ENCODE measurements at regions not wholly inside any gene's neighbourhood (a gene's known extent, or its start where the extent isn't known, plus 50 kb on each side); places are given as distances from the start of the nearest gene placed in this dataset.

GRCh38 chr16:48919791-48920190 lies 309.8 kb upstream of the N4BP1 start:
- DNase-seq, result no peak

DNA sequence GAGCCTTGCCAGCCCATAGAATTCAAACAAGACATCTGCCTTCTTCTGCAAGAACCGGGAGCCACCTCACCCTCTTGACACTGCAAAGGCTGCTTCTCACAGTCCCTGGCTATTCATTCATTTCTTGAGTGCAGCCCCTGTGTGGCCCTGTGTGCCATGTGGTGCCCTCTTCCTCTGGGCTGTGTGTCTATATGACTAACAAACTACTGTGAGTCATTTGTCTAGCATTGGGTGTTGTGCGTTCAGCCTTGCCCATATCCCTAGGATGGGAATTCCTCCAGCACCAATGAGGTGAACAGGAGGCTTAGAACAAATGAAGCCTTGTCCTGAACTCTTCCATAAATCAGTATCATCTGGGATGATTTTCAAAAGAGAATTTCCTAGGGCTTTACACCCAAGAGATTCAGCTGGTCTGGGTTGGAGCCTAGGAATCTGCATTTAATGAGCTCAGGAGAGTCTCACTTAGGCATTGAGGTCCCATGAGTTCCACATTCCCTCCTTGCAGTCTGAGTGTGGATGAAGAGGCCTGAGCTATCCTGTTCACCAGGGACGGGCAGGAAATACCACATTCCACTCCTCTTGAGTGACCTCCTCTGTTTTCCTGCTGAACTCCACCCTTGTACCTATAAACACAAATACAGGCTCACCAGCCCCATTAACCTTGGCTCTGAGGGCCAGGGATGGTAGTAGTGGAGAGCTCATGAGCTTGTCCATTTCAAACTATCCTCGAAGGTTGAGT lies 308.7 kb upstream of the N4BP1 start:
- no peak for DNase-seq

- no peak for DNase-seq
Observed at GRCh38 chr16:48916566-48916965, 306.6 kb upstream of the N4BP1 start.

GRCh38 chr16:48914070-48914469 lies 304.1 kb upstream of the N4BP1 start:
- no peak for DNase-seq

DNA sequence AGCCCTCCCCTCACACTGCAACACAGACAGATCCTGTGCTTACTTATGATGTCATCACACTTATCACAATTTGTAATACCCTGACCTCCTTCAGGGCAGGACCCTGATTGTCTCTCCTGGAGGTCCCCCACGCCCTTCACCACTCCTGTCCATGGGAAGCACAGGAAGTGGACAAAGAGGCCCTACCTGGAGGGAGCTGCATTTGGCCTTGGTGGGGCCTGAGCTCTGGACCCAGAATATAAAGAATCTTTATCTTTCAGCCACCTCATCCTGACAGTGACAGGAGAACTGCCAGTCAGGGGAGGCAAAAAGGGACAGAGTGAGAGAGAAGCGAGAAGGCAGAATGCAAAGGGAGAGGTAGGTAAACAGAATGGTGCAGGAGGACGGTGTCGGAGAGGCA lies 303.4 kb upstream of the N4BP1 start:
- no peak for DNase-seq

- DNase-seq, result no peak
Observed at GRCh38 chr16:48912360-48912759, 302.4 kb upstream of the N4BP1 start.

GRCh38 chr16:48911700-48912099 lies 301.7 kb upstream of the N4BP1 start:
- DNase-seq, result no peak

- DNase-seq, result no peak
Observed at GRCh38 chr16:48910214-48910613, 300.2 kb upstream of the N4BP1 start.

GRCh38 chr16:48909231-48909630 lies 299.3 kb upstream of the N4BP1 start:
- no peak for DNase-seq

- no peak for DNase-seq
Observed at GRCh38 chr16:48907906-48908634, 298.1 kb upstream of the N4BP1 start.

DNA sequence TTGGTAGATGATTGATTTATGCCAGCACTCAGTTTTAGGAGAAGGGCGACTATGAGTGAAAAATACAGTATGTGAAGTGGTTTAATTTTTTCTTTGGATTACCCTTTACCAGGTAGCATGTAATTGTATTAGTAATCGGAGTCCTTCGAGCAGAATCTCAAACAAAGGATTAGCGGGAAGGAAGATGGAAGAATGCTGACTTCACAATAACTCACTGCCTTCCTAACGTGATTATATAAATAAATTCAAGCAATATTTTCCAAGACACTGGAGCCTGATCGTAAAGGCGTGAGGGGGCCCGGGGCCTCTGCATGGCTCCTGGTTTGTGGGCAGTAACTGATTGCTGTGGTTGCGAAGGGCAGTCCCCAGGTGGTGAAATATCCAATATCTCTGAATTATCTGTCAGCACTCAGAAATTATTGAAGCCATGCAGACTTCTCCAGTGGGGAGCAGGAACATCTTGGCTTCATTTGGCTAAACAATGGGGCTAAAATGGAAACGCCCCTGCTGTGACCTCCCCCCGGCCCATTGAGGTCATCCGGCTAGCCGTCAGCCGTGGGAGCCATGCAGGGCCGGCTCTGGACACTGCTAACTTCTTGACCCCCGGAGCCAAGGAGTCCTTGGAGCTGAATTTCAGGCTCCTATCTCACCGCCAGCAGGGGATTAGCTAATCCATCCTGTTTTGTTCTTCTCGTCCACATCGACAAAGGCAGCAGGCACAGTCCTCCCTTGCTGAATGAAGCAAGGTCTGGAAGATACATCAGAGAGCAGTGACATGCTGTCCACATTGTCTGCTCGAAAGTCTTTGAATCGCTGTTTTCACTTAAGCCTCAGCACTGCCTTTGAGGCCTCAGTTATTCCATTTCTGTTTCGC lies 295.9 kb upstream of the N4BP1 start:
- DNase-seq, result no peak

DNA sequence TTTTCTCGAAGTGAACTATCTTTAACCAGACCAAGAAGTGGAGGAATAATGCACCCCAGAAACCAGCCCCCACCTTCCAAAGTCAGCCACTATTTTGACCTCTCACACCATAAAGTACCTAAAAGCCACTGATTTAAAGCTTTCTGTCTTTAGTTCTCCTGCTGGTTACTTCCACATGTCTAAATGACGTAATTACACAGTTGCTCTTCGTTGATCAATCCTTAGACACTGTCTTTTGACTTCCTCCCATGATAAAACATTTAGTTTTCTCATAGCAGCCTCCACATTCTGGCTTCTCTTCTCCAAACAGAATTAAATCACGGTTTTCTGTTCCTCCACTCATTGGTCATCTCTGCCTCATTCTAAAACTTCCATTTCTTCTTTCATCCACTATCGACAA lies 294.4 kb upstream of the N4BP1 start:
- no peak for DNase-seq

DNA sequence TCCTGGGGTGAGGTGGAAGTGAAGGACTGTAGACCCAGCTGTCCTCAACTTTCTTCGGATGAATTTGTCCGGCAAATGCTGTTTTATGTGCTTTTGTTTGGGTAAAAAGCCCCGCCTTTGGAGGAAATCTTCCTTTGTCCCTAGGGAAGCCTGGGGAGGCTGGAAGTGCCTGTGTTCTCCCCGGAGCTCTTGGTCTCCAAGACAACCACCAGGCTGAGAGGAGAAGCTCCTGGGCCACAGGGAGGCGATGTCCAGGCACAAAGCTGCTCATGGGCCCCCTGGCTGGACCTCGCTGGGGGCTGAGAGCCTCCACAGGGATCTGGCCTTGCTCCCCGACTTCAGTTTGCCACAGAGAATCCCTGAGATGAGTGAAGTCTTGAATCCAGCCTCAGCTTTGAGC lies 293.1 kb upstream of the N4BP1 start:
- DNase-seq, result no peak

- DNase-seq, result no peak
Observed at GRCh38 chr16:48901712-48902374, 291.9 kb upstream of the N4BP1 start.

GRCh38 chr16:48899500-48899899 lies 289.5 kb upstream of the N4BP1 start:
- no peak for DNase-seq

DNA sequence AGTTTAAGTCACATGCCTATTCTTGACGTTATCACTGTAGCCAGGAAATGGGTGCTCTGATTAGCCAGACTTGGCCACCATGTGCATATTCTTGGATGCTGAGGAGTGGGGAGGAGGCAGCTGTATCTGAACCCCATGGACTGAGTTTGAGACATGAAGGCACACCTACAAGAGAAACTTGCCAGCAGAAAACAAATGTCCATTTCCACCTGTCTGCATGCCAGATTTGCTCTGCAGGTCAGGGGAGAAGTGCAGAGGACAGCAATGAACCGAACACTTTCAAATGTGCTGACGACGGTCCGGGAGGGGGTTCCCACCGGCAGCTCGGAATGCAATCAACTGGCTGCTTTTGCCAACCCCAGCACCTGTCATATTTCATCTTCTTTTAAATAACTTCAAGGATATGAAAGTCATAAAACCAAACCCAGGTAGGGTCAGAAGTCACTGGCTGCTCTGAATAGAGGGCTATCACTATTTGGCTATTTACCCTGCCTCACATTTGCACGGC lies 287.8 kb upstream of the N4BP1 start:
- DNase-seq, result no peak

DNA sequence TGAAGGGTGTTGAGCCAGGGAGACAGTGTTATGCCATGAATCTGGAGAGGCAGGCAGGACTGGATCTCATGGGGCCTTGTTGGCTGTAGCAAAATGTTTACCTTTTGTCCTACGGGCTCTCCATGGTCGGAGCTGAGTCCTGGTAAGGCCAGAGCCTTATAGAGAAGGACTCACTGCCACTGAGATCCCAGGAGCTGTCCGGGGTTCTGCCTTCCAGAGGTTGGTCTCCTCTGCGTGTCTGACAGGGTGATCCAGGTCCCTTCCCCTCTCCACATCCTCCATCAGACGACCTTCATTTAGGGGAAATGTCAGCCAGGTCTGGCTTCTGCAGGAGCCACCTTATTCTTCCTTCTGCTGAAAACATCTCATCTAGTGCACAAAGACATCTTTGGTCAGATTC lies 285.2 kb upstream of the N4BP1 start:
- DNase-seq, result no peak

DNA sequence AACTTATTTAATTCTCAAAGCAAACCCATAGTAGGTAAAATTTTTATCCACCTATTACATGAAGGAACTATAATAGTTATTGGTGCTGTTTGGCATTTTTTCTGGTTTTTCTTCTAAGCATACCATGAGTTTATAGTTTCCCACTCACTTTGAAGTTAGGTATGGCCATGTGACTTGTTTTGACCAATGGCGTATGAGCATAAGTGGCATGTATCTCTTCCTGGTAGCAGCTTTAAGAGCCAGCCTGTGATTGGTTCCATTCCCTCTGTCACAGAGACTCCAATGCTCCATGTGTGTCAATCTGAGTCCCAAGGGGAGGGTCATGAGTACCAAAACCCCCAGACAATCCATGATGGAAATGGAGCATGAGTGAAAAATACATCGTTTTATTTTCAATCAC lies 282.9 kb upstream of the N4BP1 start:
- no peak for DNase-seq

GRCh38 chr16:48887646-48888210 lies 277.7 kb upstream of the N4BP1 start:
- no peak for DNase-seq

GRCh38 chr16:48885471-48885870 lies 275.5 kb upstream of the N4BP1 start:
- DNase-seq, result no peak

DNA sequence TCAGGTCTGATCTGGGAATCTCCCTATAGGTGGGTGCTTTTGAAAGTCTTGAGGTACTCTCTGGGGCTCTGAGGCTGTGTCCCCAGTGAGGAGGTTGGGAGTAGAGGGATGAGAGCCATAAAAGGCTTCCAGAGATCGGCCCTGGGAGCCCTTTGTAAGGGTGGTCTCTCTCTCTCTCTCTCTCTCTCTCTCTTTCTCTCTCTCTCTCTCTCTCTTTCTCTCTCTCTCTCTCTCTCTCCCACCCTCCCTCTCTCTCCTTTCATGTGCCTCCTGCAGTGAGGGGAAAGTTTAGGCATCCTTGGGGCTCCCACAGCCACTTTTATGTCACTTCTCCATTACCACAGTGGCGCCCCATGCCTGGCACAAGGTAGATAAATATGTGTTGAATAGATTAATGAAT lies 271.3 kb upstream of the N4BP1 start:
- DNase-seq, result no peak
